Neural progenitor cell (in vitro differentiated cells): ENCODE measurements at regions not wholly inside any gene's neighbourhood (a gene's known extent, or its start where the extent isn't known, plus 50 kb on each side); places are given as distances from the start of the nearest gene placed in this dataset.

ENCODE experiments used
- CTCF ChIP-seq: fragments of 200-600 bp; sonication (generic); IDR thresholded peaks from 2 replicates; pipeline ENCODE4 v1.5.1; 2017; ENCODE audit warnings: antibody characterized with exemption, mild to moderate bottlenecking
- EZH2 ChIP-seq: fragments of 200-600 bp; sonication (generic); IDR thresholded peaks from 2 replicates; pipeline ENCODE4 v1.6.1; 2017; ENCODE audit warnings: antibody characterized with exemption, mild to moderate bottlenecking, moderate library complexity

GRCh38 chr7:42756841-42757240, 155.0 kb downstream of the C7orf25 start:
- TF ChIP-seq EZH2 (no peak), CTCF (no peak)
